Right hindlimb (tissue), 1 donor: ENCODE measurements at regions not wholly inside any gene's neighbourhood (a gene's known extent, or its start where the extent isn't known, plus 50 kb on each side); places are given as distances from the start of the nearest gene placed in this dataset.

Source experiments
- DNase-seq: peaks from one replicate; pipeline ENCODE4 v3.0.0-alpha.2; 2018

- no peak for DNase-seq
Observed at GRCh38 chr1:82455342-82455741, 654.6 kb downstream of the ADGRL2 start.

- no peak for DNase-seq
Observed at GRCh38 chr1:82454431-82454830, 653.7 kb downstream of the ADGRL2 start.

- no peak for DNase-seq
Observed at GRCh38 chr1:82453511-82454185, 652.9 kb downstream of the ADGRL2 start.

DNA sequence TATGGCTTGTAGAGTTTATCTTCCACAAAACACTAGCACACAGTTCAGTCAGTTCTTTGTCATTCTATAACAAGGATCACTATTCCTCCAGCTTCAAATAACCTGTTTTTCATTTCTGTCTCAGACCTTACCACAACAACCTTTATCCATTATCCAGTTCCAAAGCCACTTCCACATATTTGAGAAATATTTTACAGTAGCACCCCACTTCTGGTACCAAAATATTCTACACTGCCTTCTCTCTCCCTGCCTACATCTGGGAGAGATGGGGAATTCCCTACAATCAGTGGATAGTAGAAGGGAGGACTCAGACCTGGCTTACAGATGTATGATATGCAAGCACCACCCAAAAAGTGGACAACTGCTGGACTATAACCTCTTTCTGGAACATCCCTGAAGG is 651.4 kb downstream of the ADGRL2 start:
- DNase-seq: no peak

GRCh38 chr1:82451191-82451590 is 650.5 kb downstream of the ADGRL2 start:
- no peak for DNase-seq

DNA sequence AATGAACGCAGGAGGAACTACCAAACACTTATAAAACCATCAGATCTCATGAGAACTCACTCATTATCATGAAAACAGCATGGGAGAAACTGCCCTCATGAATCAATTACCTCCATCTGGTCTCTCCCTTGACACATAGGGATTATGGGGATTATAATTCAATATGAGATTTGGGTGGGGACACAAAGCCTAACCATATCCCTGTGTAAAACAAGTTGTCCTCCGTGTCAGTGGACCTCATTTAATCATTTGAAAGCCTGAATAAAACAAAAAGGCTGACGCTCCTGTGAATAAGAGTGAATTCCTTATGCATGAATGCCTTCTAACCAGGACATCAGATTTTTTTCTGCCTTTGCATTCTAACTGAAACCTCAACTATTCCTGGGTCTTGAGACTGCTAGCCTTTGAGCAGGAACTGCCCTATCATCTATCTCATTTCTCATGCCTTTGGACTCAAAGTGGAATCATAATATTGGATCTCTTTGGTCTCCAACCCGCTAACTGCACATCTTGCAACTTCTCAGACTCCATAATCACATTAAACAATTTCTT is 648.8 kb downstream of the ADGRL2 start:
- DNase-seq: no peak

- DNase-seq: no peak
Observed at GRCh38 chr1:82446955-82447354, 646.2 kb downstream of the ADGRL2 start.

- DNase-seq: no peak
Observed at GRCh38 chr1:82446236-82446635, 645.5 kb downstream of the ADGRL2 start.

DNA sequence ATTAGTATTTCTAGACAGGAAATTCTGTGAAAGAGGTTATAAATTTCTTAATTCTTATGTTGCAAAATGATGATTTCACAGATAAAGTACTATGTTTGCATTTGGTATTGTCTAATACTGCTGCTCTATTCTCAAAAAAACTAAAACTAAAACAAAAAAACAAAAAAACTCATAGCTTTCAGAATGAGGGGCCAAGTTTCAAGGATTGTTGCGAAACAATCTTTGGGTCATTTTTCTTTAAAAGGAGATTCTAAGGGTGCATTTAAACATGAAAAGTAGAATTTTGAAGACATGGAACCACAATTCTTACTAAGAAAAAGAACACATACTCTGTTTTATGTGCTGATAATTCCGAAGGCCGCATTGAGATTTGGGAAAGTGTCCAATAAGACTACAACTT is 645.1 kb downstream of the ADGRL2 start:
- no peak for DNase-seq

- no peak for DNase-seq
Observed at GRCh38 chr1:82445132-82445531, 644.4 kb downstream of the ADGRL2 start.

- no peak for DNase-seq
Observed at GRCh38 chr1:82441402-82441801, 640.7 kb downstream of the ADGRL2 start.

GRCh38 chr1:82423174-82423815 is 622.6 kb downstream of the ADGRL2 start:
- no peak for DNase-seq

- DNase-seq: no peak
Observed at GRCh38 chr1:82421782-82422181, 621.0 kb downstream of the ADGRL2 start.

DNA sequence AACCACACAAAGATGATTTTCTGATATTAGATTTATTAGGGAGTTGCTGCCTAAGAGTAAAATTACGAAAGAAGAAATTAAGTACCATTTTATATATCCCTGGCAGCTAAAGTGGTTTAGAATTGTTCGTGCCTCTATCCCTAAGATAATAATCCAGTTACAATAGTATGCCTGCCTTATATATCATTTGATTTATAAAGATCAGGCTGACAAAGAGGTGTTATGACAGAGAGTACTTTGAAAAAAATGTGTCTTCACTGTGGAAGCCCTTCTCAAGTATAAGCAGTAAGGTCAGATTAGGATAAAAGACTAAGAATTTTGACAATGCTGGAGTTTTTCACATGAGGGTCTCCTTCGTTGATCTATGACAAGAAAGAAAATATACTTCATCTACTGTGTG is 619.9 kb downstream of the ADGRL2 start:
- DNase-seq: no peak

- DNase-seq: no peak
Observed at GRCh38 chr1:82411605-82412004, 610.9 kb downstream of the ADGRL2 start.

- DNase-seq: no peak
Observed at GRCh38 chr1:82405333-82405732, 604.6 kb downstream of the ADGRL2 start.

GRCh38 chr1:82401116-82401515 is 600.4 kb downstream of the ADGRL2 start:
- no peak for DNase-seq

DNA sequence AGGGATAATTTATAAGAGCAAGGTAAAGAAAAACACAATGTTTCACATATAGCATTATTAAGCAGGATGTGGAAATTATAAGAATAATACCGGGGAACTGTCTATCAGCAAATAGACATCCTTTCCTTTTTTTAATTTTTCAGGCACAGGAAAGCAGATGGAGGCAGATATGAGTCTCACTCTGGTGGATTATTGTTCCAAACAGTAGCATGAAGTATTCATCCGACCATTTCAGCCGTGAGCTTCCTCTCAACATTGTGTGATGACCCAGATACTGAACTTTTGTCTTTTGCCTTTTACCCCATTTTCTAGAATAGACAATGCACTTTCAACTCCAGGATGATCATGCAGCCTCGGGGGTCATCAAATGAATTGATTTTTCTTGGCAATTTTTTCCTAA is 599.8 kb downstream of the ADGRL2 start:
- no peak for DNase-seq

- no peak for DNase-seq
Observed at GRCh38 chr1:82399093-82399492, 598.4 kb downstream of the ADGRL2 start.

GRCh38 chr1:82398357-82398756 is 597.6 kb downstream of the ADGRL2 start:
- no peak for DNase-seq

DNA sequence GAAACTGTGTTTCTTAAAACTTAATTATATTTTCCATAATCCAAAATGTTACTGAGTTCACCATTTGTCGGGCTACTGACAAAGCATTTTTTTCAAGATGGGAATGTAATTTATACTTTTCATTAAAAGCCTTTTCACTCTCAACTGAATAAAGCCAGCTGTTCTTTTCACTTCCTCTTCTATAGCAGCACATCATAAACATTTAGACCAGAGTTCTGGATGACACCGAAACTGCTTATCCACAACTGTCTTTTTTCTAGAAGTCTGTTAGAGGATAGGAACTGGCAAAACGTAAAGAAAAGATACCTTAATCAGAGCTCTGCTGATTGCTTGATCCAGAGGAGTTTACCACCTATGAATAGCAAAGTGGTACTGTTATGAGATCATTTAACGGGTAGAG is 594.7 kb downstream of the ADGRL2 start:
- no peak for DNase-seq

- DNase-seq: no peak
Observed at GRCh38 chr1:82392946-82393345, 592.2 kb downstream of the ADGRL2 start.

DNA sequence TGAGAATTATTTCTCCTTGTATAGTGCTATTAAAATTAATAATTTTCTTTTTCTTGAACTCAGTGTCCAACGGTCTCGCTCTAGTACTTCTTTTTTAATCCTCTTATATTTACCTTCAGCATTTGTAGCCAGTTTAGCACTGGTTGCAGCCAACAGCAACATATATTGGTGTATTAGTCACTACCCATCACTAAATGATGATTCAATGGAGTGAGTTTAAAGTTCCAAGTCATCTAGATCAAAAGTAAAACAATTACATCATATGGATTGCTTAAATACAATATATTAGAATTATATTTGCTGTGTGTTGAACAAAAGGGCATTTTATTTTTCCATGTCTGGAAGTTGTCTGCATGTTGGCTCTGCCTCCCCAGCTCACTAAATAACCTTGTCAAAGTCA is 591.8 kb downstream of the ADGRL2 start:
- no peak for DNase-seq

DNA sequence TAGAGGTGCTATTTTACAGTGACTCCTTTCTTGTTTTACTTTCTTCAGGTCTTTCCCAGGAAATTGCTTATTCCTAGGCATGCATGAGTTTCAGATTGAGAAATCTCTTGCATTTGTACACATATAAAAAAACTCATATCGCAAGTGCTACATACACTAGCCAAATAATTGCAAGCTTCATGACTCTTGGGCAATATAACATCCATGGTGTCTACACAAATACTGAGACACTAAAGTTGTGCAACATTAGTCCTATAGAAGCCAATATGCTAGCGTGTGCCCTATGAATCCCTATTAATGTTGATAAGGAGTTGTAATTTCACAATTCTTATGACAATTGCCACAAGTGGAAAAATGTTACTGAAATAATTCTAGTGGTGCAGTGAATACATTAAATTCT is 591.0 kb downstream of the ADGRL2 start:
- DNase-seq: no peak

- no peak for DNase-seq
Observed at GRCh38 chr1:82390627-82391026, 589.9 kb downstream of the ADGRL2 start.
